ENCODE measurements at regions not wholly inside any gene's neighbourhood (a gene's known extent, or its start where the extent isn't known, plus 50 kb on each side); places are given as distances from the start of the nearest gene placed in this dataset.

DNA sequence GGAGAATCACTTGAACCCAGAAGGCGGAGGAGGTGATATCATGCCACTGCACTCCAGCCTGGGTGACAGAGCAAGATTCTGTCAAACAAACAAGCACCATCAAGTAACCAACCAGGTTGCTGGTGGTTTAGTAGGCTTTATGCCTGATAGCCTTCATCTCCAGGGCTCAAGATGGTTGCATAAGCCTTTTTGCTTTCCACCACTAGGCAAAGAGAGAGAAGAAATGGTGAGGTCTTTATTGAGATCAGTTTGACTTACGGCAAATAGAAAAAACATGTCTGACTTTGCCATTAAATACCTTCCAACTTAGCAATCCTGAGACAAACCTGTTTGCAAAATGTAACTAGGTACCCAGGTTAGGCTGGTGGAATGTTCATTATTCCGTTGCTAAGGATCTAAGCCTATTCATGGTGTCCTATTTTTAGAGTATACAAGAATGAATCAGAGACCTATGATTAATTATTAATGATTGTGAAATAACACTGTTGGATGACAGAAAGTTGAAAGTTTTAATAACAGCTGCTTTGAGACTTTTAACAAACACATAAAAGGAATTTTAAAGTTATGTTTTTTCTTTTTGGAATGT, 53.5 kb upstream of the SLC38A11 start:
- H3K36me3 ChIP-seq: no peaks in the 10 kb centered on the region
- no peaks in the 10 kb centered on the region for H3K9me3 ChIP-seq
- TF ChIP-seq, protein P1, sequence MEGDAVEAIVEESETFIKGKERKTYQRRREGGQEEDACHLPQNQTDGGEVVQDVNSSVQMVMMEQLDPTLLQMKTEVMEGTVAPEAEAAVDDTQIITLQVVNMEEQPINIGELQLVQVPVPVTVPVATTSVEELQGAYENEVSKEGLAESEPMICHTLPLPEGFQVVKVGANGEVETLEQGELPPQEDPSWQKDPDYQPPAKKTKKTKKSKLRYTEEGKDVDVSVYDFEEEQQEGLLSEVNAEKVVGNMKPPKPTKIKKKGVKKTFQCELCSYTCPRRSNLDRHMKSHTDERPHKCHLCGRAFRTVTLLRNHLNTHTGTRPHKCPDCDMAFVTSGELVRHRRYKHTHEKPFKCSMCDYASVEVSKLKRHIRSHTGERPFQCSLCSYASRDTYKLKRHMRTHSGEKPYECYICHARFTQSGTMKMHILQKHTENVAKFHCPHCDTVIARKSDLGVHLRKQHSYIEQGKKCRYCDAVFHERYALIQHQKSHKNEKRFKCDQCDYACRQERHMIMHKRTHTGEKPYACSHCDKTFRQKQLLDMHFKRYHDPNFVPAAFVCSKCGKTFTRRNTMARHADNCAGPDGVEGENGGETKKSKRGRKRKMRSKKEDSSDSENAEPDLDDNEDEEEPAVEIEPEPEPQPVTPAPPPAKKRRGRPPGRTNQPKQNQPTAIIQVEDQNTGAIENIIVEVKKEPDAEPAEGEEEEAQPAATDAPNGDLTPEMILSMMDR (IDR thresholded peaks at IDR 0.05): no peak
- H3K27me3 ChIP-seq: no peaks in the 10 kb centered on the region
- no peaks in the 10 kb centered on the region for H3K4me1 ChIP-seq
- DNase-seq (ENCODE audit: low spot score): no peak
- H3K27ac ChIP-seq: no peak overlapping the region
- no peak overlapping the region for H3K4me3 ChIP-seq

DNA sequence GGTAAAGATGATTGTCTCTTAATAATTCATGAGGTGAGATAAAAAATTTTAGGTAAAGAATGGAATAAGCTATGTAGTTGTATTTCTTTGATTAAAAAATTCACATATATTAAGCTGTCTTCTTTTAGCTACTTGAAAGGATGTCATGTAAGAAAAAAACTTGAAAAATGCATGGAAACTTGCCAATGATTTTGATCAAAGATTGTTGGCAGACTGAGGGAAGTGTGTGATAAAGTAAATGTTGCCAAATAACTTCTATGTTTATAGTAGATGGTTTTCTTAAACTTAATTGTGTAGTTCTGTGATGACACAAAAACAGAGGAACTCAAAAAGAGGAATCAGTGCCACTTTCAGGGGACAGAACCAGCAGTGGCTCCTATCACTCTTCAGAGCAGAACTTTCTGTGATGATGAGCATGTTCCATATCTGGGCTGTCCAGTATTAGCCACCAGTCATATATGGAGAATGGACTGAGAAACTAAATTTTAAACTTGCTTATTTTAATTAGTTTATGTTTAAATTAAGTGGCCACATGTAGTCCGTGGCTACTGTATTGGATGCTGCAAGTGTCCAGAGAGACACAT, 51.9 kb upstream of the SLC38A11 start:
- Histone ChIP-seq H3K9me3 (no peaks in the 10 kb centered on the region), H3K36me3 (no peaks in the 10 kb centered on the region), H3K27me3 (no peaks in the 10 kb centered on the region), H3K27ac (no peak overlapping the region), H3K4me3 (no peak overlapping the region), H3K4me1 (no peaks in the 10 kb centered on the region)
- no peak for DNase-seq (ENCODE audit: low spot score)
- TF ChIP-seq, protein P1 (IDR thresholded peaks at IDR 0.05): no peak
